PFSK-1 (cell line): ENCODE measurements at regions not wholly inside any gene's neighbourhood (a gene's known extent, or its start where the extent isn't known, plus 50 kb on each side); places are given as distances from the start of the nearest gene placed in this dataset.

Experiments used
- FOXP2 ChIP-seq: optimal IDR thresholded peaks from 2 replicates; pipeline ENCODE3; 2011; ENCODE audit warnings: borderline replicate concordance, control low read depth, inconsistent platforms; ENCODE audit not compliant: insufficient read depth; ENCODE audit errors: extremely low read length, extremely low read depth
- POLR2AphosphoS5 ChIP-seq: IDR thresholded peaks from 2 replicates; pipeline ENCODE4 v1.6.1; 2012; ENCODE audit warnings: low read depth, mild to moderate bottlenecking, control low read depth, low read length, moderate library complexity
- REST ChIP-seq, 2 experiments: IDR thresholded peaks; 2 replicates each; pipeline versions ENCODE4 v1.6.1 to v1.8.0; 2011 to 2012; ENCODE audit warnings: low read depth in 2 of 2, low read length in 2 of 2, control low read depth in 1 of 2, inconsistent platforms in 1 of 2, mild to moderate bottlenecking in 1 of 2, moderate library complexity in 1 of 2; ENCODE audit not compliant: insufficient read depth in 1 of 2
- SIN3A ChIP-seq: IDR thresholded peaks from 2 replicates; pipeline ENCODE4 v1.6.1; 2012; ENCODE audit warnings: mild to moderate bottlenecking, low read length, moderate library complexity, borderline replicate concordance; ENCODE audit not compliant: insufficient read depth
- TAF1 ChIP-seq: IDR thresholded peaks from 2 replicates; pipeline ENCODE4 v1.6.1; 2012; ENCODE audit warnings: low read length, control low read depth, borderline replicate concordance; ENCODE audit not compliant: insufficient read depth

- TF ChIP-seq TAF1, result no peak
- no peak for TF ChIP-seq SIN3A
- TF ChIP-seq REST (IDR thresholded peaks at IDR 0.05; ENCODE audit: insufficient read depth in 1 of 2, low read depth in 2 of 2, low read length in 2 of 2), result no peak
- no peak for TF ChIP-seq FOXP2
- TF ChIP-seq POLR2AphosphoS5, result no peak
These were observed 473.5 kb downstream of the ACTL7B start for GRCh38 chr9:108382310-108382709.

GRCh38 chr9:108377881-108378280 is 477.9 kb downstream of the ACTL7B start:
- TF ChIP-seq FOXP2 (no peak), POLR2AphosphoS5 (no peak), SIN3A (no peak), REST (IDR thresholded peaks at IDR 0.05; ENCODE audit: insufficient read depth in 1 of 2, low read depth in 2 of 2, low read length in 2 of 2) (no peak), TAF1 (no peak)

- TF ChIP-seq REST (IDR thresholded peaks at IDR 0.05; ENCODE audit: insufficient read depth in 1 of 2, low read depth in 2 of 2, low read length in 2 of 2), result no peak
- no peak for TF ChIP-seq SIN3A
- TF ChIP-seq FOXP2, result no peak
- no peak for TF ChIP-seq TAF1
- no peak for TF ChIP-seq POLR2AphosphoS5
These were observed 478.4 kb downstream of the ACTL7B start for GRCh38 chr9:108377382-108377781.

- no peak for TF ChIP-seq REST (IDR thresholded peaks at IDR 0.05; ENCODE audit: insufficient read depth in 1 of 2, low read depth in 2 of 2, low read length in 2 of 2)
- no peak for TF ChIP-seq FOXP2
- TF ChIP-seq TAF1, result no peak
These were observed 479.6 kb downstream of the ACTL7B start for GRCh38 chr9:108376140-108376539.

- TF ChIP-seq FOXP2 (no peak), REST (IDR thresholded peaks at IDR 0.05; ENCODE audit: insufficient read depth in 1 of 2, low read depth in 2 of 2, low read length in 2 of 2) (no peak), POLR2AphosphoS5 (no peak), SIN3A (no peak), TAF1 (no peak)
These were observed 481.2 kb downstream of the ACTL7B start for GRCh38 chr9:108374626-108375025.
